ENCODE measurements at regions not wholly inside any gene's neighbourhood (a gene's known extent, or its start where the extent isn't known, plus 50 kb on each side); places are given as distances from the start of the nearest gene placed in this dataset.

GRCh38 chr15:47397655-47398054 lies 319.6 kb upstream of the SEMA6D start:
- no peak for DNase-seq

- no peak for DNase-seq
Measured at GRCh38 chr15:47398132-47398531, 319.2 kb upstream of the SEMA6D start.

GRCh38 chr15:47398594-47398993 lies 318.7 kb upstream of the SEMA6D start:
- no peak for DNase-seq

- DNase-seq: no peak
Measured at GRCh38 chr15:47399100-47399499, 318.2 kb upstream of the SEMA6D start.

- DNase-seq: no peak
Measured at GRCh38 chr15:47400603-47401002, 316.7 kb upstream of the SEMA6D start.

- DNase-seq: no peak
Measured at GRCh38 chr15:47401427-47401826, 315.9 kb upstream of the SEMA6D start.

GRCh38 chr15:47402829-47403228 lies 314.5 kb upstream of the SEMA6D start:
- no peak for DNase-seq

- no peak for DNase-seq
Measured at GRCh38 chr15:47404877-47405276, 312.4 kb upstream of the SEMA6D start.

- no peak for DNase-seq
Measured at GRCh38 chr15:47405365-47406162, 311.7 kb upstream of the SEMA6D start.

GRCh38 chr15:47407692-47408091 lies 309.6 kb upstream of the SEMA6D start:
- no peak for DNase-seq

GRCh38 chr15:47409038-47409437 lies 308.3 kb upstream of the SEMA6D start:
- peak; percentile 46 for DNase-seq

- DNase-seq: no peak
Measured at GRCh38 chr15:47409600-47409999, 307.7 kb upstream of the SEMA6D start.

GRCh38 chr15:47410247-47410646 lies 307.1 kb upstream of the SEMA6D start:
- no peak for DNase-seq

GRCh38 chr15:47411733-47412132 lies 305.6 kb upstream of the SEMA6D start:
- DNase-seq: no peak

GRCh38 chr15:47412136-47412535 lies 305.2 kb upstream of the SEMA6D start:
- peak; percentile 78 for DNase-seq

GRCh38 chr15:47412802-47413201 lies 304.5 kb upstream of the SEMA6D start:
- DNase-seq: no peak

- DNase-seq: no peak
Measured at GRCh38 chr15:47414207-47414606, 303.1 kb upstream of the SEMA6D start.

GRCh38 chr15:47415539-47415971 lies 301.8 kb upstream of the SEMA6D start:
- no peak for DNase-seq

GRCh38 chr15:47422881-47423665 lies 294.2 kb upstream of the SEMA6D start:
- no peak for DNase-seq

GRCh38 chr15:47427463-47427862 lies 289.8 kb upstream of the SEMA6D start:
- no peak for DNase-seq

GRCh38 chr15:47429376-47429775 lies 287.9 kb upstream of the SEMA6D start:
- DNase-seq: no peak

- DNase-seq: no peak
Measured at GRCh38 chr15:47431501-47431900, 285.8 kb upstream of the SEMA6D start.

- DNase-seq: no peak
Measured at GRCh38 chr15:47432826-47433225, 284.5 kb upstream of the SEMA6D start.

- DNase-seq: no peak
Measured at GRCh38 chr15:47434596-47434995, 282.7 kb upstream of the SEMA6D start.
